K562 (cell line): ENCODE measurements at regions not wholly inside any gene's neighbourhood (a gene's known extent, or its start where the extent isn't known, plus 50 kb on each side); places are given as distances from the start of the nearest gene placed in this dataset.

Experiments
- ATAC-seq: fragments of 200-7000 bp; cut with Tn5 transposase; 3 replicates; pipeline ENCODE4 v1.9.1; 2020; ENCODE audit warnings: moderate library complexity
- BruUV-seq: library from RNA; stranded (reverse); fragments of 400-500 nt; replicated peaks from 2 replicates; lab custom pipeline; 2021; lab: Mats Ljungman, UMichigan
- CTCF ChIA-PET: fragments of 300-600 bp; formaldehyde crosslinking; extraction: SDS; loops from one replicate; lab custom pipeline; 2021; ENCODE audit warnings: low intra/inter-chr PET ratio; lab: Yijun Ruan, JAX
- POLR2A ChIA-PET: fragments of 300-600, 350-650 bp; sonication (Branson Sonifier 250); formaldehyde crosslinking; extraction: SDS; loops from one replicate; lab custom pipeline; 2021; ENCODE audit warnings: antibody characterized with exemption, inconsistent platforms; lab: Yijun Ruan, JAX
- DNase-seq, 4 experiments: peaks; one replicate each; pipeline versions ENCODE4 v3.0.0 to v3.0.0-alpha.2; 2011 to 2018; ENCODE audit warnings: low spot score in 3 of 4, mixed read lengths in 3 of 4; ENCODE audit errors: extremely low read depth in 1 of 4
- FAIRE-seq: peaks from 2 replicates; lab custom pipeline; 2011; peaks lifted over from hg19 to GRCh38; lab: Jason Lieb, UNC
- H2AFZ ChIP-seq: 2 replicates; pipeline ENCODE4 v1.6.0; 2011; ENCODE audit warnings: low read depth, low read length, control low read depth, inconsistent platforms
- H3K27ac ChIP-seq: fragments of 200-600 bp; 3 replicates; pipeline ENCODE4 v1.8.0; 2011; ENCODE audit warnings: low read depth, mild to moderate bottlenecking, control low read depth, inconsistent platforms, low read length, moderate library complexity, mixed read lengths; ENCODE audit errors: extremely low read depth
- H3K27me3 ChIP-seq, 2 experiments: fragments of 300-600 bp in 1 of 2; 2 replicates in 1 of 2; 3 replicates in 1 of 2; pipeline versions ENCODE4 v1.6.0 to v1.8.0; 2011; ENCODE audit warnings: inconsistent platforms in 2 of 2, low read length in 2 of 2, mild to moderate bottlenecking in 1 of 2, mixed read lengths in 1 of 2, moderate library complexity in 1 of 2; ENCODE audit not compliant: control insufficient read depth in 2 of 2, insufficient read depth in 2 of 2
- H3K36me3 ChIP-seq: fragments of 300-600 bp; 3 replicates; pipeline ENCODE4 v1.8.0; 2011; ENCODE audit warnings: mild to moderate bottlenecking, low read length, inconsistent platforms; ENCODE audit not compliant: control insufficient read depth, insufficient read depth
- H3K4me1 ChIP-seq, 2 experiments: fragments of 200-600 bp in 1 of 2; replicated peaks in 1 of 2; 2 replicates in 1 of 2; 3 replicates in 1 of 2; pipeline versions ENCODE4 v1.5.1 to v1.8.0; 2011; ENCODE audit warnings: inconsistent platforms in 2 of 2, low read length in 2 of 2, mild to moderate bottlenecking in 1 of 2, mixed read lengths in 1 of 2, moderate library complexity in 1 of 2; ENCODE audit not compliant: control insufficient read depth in 2 of 2, insufficient read depth in 2 of 2
- H3K4me2 ChIP-seq: 2 replicates; pipeline ENCODE4 v1.6.1; 2011; ENCODE audit warnings: low read length, control low read depth, inconsistent platforms, mixed read lengths; ENCODE audit not compliant: insufficient read depth
- H3K4me3 ChIP-seq: fragments of 200-600 bp; sonication (generic), shearing (Covaris generic); 2 replicates; pipeline ENCODE4 v1.5.1; 2016; ENCODE audit warnings: control low read depth, inconsistent platforms
- H3K79me2 ChIP-seq: fragments of 200-600 bp; 3 replicates; pipeline ENCODE4 v1.8.0; 2011; ENCODE audit warnings: low read length, inconsistent platforms; ENCODE audit not compliant: control insufficient read depth, insufficient read depth
- H3K9ac ChIP-seq, 2 experiments: 2 replicates each; pipeline versions ENCODE4 v1.6.0 to v1.6.1; 2011; ENCODE audit warnings: low read depth in 2 of 2, low read length in 2 of 2, control low read depth in 1 of 2, inconsistent platforms in 1 of 2, mild to moderate bottlenecking in 1 of 2, mixed read lengths in 1 of 2; ENCODE audit not compliant: insufficient read depth in 1 of 2
- H3K9me1 ChIP-seq: one replicate; pipeline ENCODE4 v1.6.0; 2011; ENCODE audit warnings: inconsistent platforms, mild to moderate bottlenecking, low read length, moderate library complexity; ENCODE audit not compliant: control insufficient read depth, insufficient read depth
- H3K9me3 ChIP-seq: replicated peaks from 2 replicates; pipeline ENCODE4 v1.5.1; 2011; ENCODE audit warnings: low read depth, low read length, inconsistent platforms; ENCODE audit not compliant: control insufficient read depth, insufficient read depth
- H4K20me1 ChIP-seq: replicated peaks from 2 replicates; pipeline ENCODE4 v1.6.1; 2011; ENCODE audit warnings: low read length, inconsistent platforms, mixed read lengths; ENCODE audit not compliant: control insufficient read depth, insufficient read depth
- ARID2 ChIP-seq: fragments of 450-650 bp; IDR thresholded peaks from 2 replicates; pipeline ENCODE4 v1.6.1; 2017; ENCODE audit warnings: antibody characterized with exemption, mild to moderate bottlenecking
- CHD4 ChIP-seq: fragments of 200-600 bp; sonication (generic); IDR thresholded peaks from 3 replicates; pipeline ENCODE4 v1.6.1; 2012; ENCODE audit warnings: low read depth, mild to moderate bottlenecking, mixed read lengths, low read length, inconsistent platforms; ENCODE audit not compliant: insufficient read depth, insufficient replicate concordance, poor library complexity, severe bottlenecking
- ELF4 ChIP-seq: fragments of 450-650 bp; formaldehyde crosslinking; IDR thresholded peaks from 2 replicates; pipeline ENCODE4 v1.4.0; 2022; ENCODE audit warnings: missing genetic modification characterization
- FOXA1 ChIP-seq: fragments of 450-650 bp; IDR thresholded peaks from 2 replicates; pipeline ENCODE4 v1.6.1; 2016; ENCODE audit warnings: mild to moderate bottlenecking, borderline replicate concordance
- FOXJ3 ChIP-seq: sonication (generic); formaldehyde crosslinking; IDR thresholded peaks from 2 replicates; pipeline ENCODE4 v1.4.0; 2020; ENCODE audit warnings: mild to moderate bottlenecking, missing genetic modification reagents
- L3MBTL2 ChIP-seq: fragments of 450-650 bp; IDR thresholded peaks from 2 replicates; pipeline ENCODE4 v1.6.1; 2016; ENCODE audit warnings: mild to moderate bottlenecking, moderate library complexity
- MAFG ChIP-seq: fragments of 450-650 bp; conservative IDR thresholded peaks from 2 replicates; pipeline ENCODE4 v1.6.1; 2016; ENCODE audit warnings: missing genetic modification characterization, missing compliant biosample characterization
- MCM3 ChIP-seq: fragments of 450-650 bp; IDR thresholded peaks from 2 replicates; pipeline ENCODE4 v1.6.1; 2016
- MCM5 ChIP-seq: fragments of 450-650 bp; IDR thresholded peaks from 2 replicates; pipeline ENCODE4 v1.6.1; 2016; ENCODE audit warnings: low read depth
- MTA1 ChIP-seq: fragments of 450-650 bp; IDR thresholded peaks from 2 replicates; pipeline ENCODE4 v1.6.1; 2017; ENCODE audit warnings: borderline replicate concordance
- PCBP1 ChIP-seq: fragments of 200-400 bp; formaldehyde crosslinking; IDR thresholded peaks from 2 replicates; pipeline ENCODE4 v1.6.1; 2018; ENCODE audit warnings: mild to moderate bottlenecking, low read depth, low read length; ENCODE audit not compliant: poor library complexity, severe bottlenecking
- SIN3B ChIP-seq: fragments of 450-650 bp; IDR thresholded peaks from 2 replicates; pipeline ENCODE4 v1.6.1; 2017; ENCODE audit warnings: low read depth, mild to moderate bottlenecking, moderate library complexity
- SLC30A9 ChIP-seq: fragments of 250-450 bp; sonication (Bioruptor Pico); IDR thresholded peaks from 2 replicates; pipeline ENCODE4 v1.8.0; 2022; ENCODE audit warnings: mild to moderate bottlenecking, moderate library complexity
- SP2 ChIP-seq: IDR thresholded peaks from 2 replicates; pipeline ENCODE4 v1.6.1; 2011; ENCODE audit warnings: mild to moderate bottlenecking, low read depth, low read length, moderate library complexity; ENCODE audit not compliant: poor library complexity, severe bottlenecking; ENCODE audit errors: extremely low read depth
- ZNF764 ChIP-seq: fragments of 250-450 bp; sonication (Bioruptor Pico); IDR thresholded peaks from 2 replicates; pipeline ENCODE4 v1.4.0; 2020; ENCODE audit warnings: low read depth, mild to moderate bottlenecking, moderate library complexity
- WGBS: fragments of 100-300 bp; shearing (Covaris generic); methylation state at CpG from one replicate; pipeline ENCODE4 v1.1.6; 2016; ENCODE audit warnings: low coverage, mixed read lengths; ENCODE audit not compliant: insufficient coverage; ENCODE audit errors: missing lambda C conversion rate; 5-methylcytosine and 5-hydroxymethylcytosine counted together
- in situ Hi-C: fragments of 300-500 bp; cut with MboI; formaldehyde crosslinking; loops from 4 replicates; pipeline ENCODE4 v1.15.0; 2018; ENCODE audit warnings: inconsistent platforms, mixed read lengths
- intact Hi-C: fragments of 100-400 bp; cut with micrococcal nuclease; formaldehyde crosslinking; loops from 2 replicates; pipeline ENCODE4 v1.14.2; 2022

DNA sequence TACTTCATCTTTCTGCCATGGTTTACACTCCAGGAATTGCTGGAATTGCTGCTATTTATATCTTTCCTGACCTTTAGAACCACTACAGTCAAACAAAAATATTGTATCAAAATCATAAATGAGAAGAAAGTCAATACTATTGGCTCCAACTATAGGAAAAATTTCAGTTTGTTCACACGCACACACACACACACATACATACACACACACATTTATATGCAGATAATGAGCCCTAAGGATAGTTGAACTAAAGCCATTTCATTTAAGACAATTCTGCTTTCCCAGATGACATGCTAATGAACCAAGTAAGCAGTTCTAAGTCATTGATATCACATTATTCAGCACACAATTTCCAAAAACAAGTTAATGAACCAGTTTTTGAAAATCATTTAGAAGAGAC, 627.3 kb downstream of the PLOD2 start:
- Histone ChIP-seq H3K36me3 (no peaks in the 10 kb centered on the region), H3K4me3 (no peak overlapping the region), H3K9ac (no peak overlapping the region), H3K9me3 (no peaks in the 10 kb centered on the region; the same call in 1 of the 2 replicates), H3K27me3 (no peaks in the 10 kb centered on the region), H3K4me2 (no peak overlapping the region), H2AFZ (no peak overlapping the region), H3K79me2 (no peaks in the 10 kb centered on the region), H3K27ac (no peak overlapping the region), H3K4me1 (no peaks in the 10 kb centered on the region), H4K20me1 (no peaks in the 10 kb centered on the region), H3K9me1 (no peaks in the 10 kb centered on the region)
- ATAC-seq (no peak), DNase-seq (no peak), FAIRE-seq (no peak)
- POLR2A ChIA-PET: no interaction called here
- TF ChIP-seq PCBP1 (no peak), MCM5 (no peak), ARID2 (no peak), MTA1 (no peak)
- in situ Hi-C loops (no loop called here), intact Hi-C loops (no loop called here)
- no TSS peak for BruUV-seq
- WGBS: 8% methylated on average over 1 of the region's 1 CpG
- CTCF ChIA-PET: no interaction called here

DNA sequence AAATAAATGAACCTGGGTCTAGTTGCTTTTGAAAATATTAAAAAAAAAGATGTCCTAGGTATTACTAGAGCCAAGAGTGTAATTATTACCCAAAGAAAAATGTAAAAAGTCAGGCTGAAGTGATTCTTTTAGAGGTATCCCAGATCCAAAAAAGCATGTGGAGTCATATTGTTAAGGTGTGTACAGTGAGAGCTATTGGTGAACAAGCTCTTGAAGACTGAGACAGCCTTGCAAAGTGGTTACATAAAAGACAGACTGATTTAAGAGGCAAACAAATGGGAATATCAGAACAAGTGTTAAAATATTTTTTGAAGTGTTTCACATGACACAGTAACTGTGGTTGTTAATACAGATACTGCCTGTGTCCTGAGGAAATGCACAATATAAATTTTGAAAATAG, 624.5 kb downstream of the PLOD2 start:
- Histone ChIP-seq H3K9me1 (no peaks in the 10 kb centered on the region), H4K20me1 (no peaks in the 10 kb centered on the region), H3K36me3 (no peaks in the 10 kb centered on the region), H3K4me3 (no peak overlapping the region), H3K79me2 (no peaks in the 10 kb centered on the region), H3K27me3 (no peaks in the 10 kb centered on the region), H3K9me3 (no peaks in the 10 kb centered on the region; the same call in 1 of the 2 replicates), H3K9ac (no peak overlapping the region), H3K4me1 (no peaks in the 10 kb centered on the region), H2AFZ (no peak overlapping the region), H3K27ac (no peak overlapping the region), H3K4me2 (no peak overlapping the region)
- TF ChIP-seq L3MBTL2: no peak
- TF ChIP-seq FOXA1: no peak
- TF ChIP-seq MAFG (tag): no peak
- TF ChIP-seq SLC30A9: no peak
- no peak for TF ChIP-seq CHD4
- no peak for TF ChIP-seq SIN3B
- TF ChIP-seq MCM3: no peak
- TF ChIP-seq ELF4 (CRISPR knock-in tag): no peak
- TF ChIP-seq SP2: no peak
- TF ChIP-seq ZNF764 (CRISPR knock-in tag): no peak
- TF ChIP-seq FOXJ3: no peak
- POLR2A ChIA-PET: no interaction called here
- FAIRE-seq (no peak), DNase-seq (no peak), ATAC-seq (no peak)
- BruUV-seq: no TSS peak
- CTCF ChIA-PET: no interaction called here
- in situ Hi-C loops: no loop called here
- intact Hi-C loops: no loop called here
